Activated CD8-positive, alpha-beta memory T cell treated with anti-CD3 and anti-CD28 coated beads, Interleukin-2, amount 50 U/mL, for 48 hours (primary cell): ENCODE measurements at regions not wholly inside any gene's neighbourhood (a gene's known extent, or its start where the extent isn't known, plus 50 kb on each side); places are given as distances from the start of the nearest gene placed in this dataset.

ENCODE experiments used
- DNase-seq: peaks from one replicate; pipeline ENCODE4 v3.0.0-alpha.2; 2020

DNA sequence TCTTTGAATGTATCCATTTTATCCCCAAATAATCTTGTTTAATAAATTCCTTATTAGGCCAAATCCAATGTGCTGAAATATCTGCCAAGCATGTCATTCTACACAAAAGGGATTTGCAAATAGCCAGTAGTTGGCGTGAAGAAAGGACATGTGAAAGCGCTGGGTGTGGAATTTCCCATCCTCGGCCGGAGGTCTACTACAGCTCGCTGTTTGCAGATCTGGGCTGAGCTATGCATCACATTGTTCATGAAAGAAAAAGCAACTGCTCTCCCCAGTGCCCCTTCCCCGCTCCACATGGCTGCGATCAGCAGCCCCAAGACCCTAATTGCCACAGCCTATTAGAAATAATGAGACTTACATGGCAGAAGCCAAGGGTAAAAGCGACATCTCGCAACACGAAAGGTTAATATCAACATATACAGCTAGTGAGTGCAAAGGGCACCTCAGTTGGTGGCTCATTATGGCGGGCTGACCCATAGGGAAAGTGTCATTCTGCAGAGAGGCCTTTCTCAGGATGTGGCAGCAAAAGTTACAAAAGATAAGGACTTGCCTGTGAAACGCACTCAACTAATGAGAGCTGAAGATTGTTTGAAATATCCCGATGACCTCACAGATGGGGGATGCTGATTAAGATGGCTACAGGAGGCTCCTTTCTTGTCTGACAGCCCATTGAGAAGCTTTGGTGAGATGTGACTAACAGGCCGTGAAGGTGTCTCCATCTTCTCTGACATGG lies 126.9 kb upstream of the CYP1B1 start:
- no peak for DNase-seq

DNA sequence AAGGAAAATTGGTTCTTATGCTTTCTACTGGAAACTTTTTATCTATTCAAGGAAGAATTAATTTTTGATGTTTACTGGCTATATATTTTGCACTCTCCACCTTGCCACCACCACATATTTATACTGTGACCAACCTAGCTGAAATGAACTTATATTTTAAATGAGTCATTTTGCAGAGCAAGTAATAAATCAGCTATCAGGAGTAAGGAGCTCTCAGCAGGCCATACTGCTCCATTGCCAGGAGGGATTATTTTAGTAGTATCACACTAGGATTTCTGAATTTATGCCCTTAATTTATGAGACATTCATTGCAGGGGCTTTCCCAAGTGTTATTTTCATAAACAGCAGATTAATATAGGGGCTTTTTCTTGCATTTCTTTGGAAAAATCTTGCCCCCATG lies 125.8 kb upstream of the CYP1B1 start:
- DNase-seq = no peak

DNA sequence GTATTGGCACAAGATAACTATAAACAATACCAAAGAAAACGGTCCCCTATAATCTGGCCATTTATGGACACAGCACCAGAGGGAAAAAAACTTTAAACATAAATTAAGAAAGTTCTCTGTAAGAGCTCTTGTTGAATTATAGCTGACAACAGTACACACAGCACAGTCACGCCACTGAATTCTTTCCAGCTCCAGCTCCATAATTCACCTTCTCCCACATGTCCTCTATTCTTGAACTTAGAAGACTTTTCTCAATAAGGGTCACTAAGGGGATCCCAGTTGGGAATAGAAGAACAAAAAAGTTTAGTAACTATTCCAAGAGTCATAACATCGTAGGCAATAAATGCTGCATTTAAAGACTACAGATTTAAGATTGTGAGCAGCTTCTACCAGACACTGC lies 124.6 kb upstream of the CYP1B1 start:
- DNase-seq = no peak

DNA sequence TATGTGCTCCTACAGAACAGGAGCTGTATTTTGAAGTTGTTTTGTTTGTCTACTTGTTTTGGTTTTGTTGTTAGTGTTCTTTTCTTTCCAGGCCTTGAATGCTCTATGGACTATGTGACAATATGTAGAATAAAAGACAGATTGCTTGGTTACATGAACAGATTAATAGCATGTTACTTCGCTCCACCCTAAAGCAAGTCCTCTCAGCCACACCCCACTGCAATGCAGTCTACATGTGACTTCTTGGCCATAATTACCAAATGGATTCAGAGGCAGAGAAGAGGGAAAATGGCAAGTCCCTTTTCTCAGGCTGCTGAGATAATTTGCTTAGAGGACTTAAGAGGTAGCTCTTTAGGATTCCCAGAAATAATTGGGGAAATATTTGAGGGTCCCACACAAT lies 123.2 kb upstream of the CYP1B1 start:
- no peak for DNase-seq

DNA sequence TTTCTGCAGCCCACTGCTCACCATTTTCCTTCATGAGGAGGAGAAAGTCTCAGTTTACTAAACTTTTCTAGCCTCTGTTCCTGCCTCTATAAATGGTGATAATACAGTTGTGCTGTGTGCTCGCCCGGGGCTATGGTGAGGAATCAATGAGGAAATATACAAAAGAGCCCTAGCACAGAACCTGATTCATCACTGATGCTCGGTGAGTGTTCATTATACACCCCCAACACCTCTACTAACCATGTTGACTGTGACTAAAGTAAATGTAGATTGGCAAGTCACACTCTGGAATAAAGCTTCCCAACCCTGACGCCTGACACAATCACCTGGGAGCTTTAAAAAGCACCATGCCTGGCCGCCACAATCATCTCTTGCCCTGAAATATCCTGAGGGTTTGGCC lies 118.8 kb upstream of the CYP1B1 start:
- no peak for DNase-seq

DNA sequence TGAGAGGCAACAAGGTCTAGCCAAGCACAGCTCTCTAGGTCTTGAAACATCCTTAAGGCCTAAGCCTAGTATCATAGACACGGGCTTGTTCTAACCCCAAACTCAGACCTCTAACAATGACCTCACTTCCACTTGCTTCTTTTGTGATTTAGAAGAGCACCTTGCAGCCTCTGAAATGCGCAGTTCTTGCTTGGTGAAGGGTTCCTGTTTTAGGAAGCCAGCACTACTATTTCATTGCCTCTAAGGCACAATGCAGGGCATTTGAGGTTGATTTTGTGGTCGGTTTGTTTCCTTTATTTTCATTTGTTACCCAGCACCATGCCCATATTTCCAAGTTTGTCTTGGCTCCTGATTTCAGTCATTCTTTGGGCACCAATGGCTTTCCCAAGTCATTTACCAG lies 117.0 kb upstream of the CYP1B1 start:
- no peak for DNase-seq

DNA sequence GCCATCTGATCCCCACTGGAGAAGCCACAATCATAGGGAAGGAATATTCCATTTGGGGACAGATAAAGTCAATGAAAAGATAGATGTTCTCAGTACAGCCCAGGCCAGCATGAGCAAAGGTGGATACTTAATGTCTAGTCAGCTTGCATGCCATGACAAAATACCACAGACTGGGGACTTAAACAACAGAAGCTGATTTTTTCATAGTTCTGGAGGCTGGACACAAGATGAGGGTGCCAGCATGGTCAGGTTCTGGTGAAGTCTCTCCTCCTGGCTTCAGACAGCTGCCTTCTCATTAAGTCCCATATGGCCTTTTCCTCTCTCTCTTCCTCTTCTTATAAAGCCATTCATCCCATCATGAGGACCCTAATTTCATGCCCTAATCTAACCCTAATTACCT lies 116.1 kb upstream of the CYP1B1 start:
- DNase-seq = no peak

DNA sequence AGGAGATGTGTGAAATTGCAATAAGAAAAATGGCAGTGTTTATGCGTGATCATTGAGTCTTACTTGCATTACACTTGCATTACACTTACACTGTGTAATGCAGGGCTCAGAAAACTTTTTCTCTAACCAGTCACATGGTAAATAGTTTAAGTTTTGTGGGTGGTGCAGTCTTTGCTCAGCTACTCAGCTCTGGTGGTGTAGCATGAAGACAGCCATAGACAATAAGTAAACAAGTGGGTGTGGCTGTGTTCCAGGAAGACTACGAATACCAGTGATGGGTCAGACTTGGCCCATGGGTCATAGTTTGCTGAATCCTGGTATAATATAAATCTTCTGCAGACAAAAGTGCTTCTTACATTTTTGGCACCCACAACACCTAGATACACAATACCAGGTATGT lies 115.6 kb upstream of the CYP1B1 start:
- DNase-seq = no peak

DNA sequence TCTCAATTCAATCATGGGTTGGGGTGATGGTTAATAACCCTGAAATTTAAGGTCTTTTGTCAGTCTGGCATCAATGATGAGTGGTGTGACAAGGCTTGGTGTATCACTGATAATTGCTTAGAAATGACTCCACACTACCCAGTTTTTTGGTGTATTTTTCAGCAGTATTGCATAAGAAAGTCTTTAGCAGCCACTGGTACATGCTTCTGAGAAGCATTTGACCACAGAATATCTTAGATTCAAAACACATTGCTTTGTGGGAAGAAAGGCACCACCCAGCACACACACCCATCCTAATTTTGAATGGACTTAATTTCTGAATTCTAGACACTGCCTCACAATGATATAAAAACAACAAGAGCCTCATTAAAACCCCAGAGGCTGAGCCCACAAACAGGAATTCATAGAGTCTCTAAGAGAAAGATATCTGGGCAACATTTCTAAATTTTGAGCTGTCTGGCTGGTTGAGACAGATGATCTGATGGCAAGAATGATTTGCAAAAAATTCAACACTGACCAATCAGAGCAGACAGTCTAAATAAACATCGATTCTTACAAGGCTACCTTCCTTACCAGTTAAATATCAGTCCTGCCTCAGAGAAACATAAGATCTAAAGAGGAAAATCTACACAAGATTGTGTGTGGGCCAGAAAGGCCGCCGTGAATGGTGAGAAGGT lies 114.7 kb upstream of the CYP1B1 start:
- no peak for DNase-seq

DNA sequence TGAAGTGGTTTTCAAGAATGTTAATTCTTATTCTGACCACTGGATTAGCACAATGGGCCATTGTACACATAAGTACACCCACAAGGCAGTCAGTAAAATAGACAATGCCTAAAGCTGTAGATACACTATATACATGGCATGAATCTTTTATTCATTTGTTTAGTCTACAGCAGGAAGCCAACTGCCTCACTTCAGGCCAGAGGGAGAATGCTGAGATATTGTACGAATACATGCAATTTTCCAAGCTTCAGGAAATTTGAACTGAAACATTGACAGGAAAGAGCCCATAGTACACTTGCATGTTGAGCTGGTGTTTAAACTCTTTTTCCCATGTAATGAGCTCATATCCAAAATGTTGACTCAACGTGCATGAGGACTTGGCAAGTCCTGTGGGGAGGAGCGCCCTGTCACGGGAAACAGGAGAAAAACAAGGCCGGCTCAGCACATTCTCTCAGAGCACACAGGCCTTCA lies 111.6 kb upstream of the CYP1B1 start:
- DNase-seq = no peak

DNA sequence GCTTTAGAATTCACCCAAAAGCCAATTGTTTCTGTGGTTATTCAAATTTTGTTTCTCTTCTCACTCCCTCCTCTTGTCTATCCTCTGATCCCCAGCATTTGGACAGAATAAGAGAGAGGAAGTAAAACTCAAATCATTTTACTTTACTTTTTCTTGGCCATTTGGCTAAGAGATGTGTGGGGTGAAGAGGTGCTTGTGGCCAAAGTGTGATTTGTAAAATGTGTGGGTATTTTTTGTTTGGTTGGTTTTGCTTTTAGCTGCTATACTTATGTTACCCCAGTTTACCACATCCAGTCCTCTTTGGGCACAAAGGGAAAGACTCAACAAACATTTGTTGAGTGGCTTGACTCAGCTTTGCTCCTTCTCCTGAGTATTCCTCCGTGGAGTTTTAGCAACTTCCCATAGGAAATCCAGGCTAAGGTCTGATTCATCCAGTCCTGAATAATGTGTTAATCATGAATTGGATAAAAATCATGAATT lies 109.1 kb upstream of the CYP1B1 start:
- no peak for DNase-seq

DNA sequence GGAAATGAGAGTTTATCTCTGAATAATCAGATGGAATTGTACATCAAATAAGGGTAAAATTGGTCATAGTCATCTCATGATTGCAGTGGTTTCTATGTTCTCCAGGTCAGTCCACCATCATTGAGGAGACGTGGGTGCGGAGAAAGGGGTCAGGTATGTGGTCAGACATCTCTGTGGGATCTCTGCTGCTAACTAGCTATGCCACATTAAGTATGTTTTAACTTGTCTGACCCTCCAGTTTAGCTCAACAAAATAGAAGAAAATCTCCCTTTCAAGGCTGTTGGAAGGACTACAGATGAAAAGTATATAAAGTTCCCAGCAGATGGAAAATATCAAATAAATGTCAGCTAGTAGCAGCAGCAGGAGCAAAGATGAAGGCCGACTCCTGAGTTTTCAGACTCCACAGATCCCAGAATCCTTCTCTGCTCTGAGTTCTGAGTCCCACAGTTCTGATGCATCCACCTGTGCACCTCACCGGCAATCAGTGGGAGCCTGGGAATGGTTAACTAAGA lies 106.6 kb upstream of the CYP1B1 start:
- no peak for DNase-seq

DNA sequence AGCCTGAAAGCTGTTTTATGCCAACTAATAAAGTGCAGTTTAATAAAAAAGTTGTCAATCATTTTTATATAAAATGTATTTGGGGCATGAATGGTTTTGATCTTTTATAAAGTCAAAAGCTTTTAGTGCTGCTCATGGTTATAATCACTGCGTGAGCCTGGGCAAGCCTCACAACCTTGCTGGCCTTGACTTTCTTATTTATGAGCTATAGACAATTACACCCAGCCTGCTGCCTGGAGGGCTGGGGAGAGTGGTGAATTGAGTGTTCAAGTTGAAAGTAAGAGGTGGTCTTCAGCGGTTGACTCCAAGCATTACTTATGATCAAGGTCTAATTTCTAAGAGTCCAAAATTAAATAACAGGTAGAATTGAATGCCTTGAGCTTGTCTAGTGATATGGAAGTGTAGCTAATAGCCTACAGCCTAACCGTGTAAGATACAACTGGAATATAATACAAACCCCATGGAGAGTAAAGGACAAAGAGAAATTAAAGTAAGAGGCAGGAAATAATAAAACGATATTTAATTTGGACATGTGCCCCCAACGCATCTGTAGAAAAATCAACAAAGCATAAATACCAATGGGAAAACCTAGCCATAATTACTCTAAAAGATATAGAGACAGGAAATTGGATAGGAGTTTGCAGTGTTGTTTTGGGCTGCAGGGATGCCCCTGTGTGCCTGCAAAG lies 106.0 kb upstream of the CYP1B1 start:
- DNase-seq = no peak

DNA sequence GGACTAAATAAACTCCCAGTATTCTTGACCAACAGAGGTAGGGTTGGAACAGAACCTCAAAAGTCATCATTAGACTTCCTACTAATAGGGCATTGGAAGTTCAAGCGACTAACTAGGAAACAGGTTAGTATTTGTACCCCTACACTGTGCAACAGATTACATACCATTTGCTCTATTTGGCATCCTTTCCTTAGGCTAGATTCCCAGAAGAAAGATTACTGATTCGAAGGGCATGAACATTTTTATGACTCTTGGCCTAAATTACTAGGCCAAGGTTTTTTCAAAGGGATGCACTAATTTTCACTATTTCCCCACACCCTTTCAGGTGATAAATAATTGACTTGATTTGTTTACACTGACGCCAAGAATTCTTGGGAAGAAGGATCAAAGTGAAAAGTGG lies 104.8 kb upstream of the CYP1B1 start:
- no peak for DNase-seq

DNA sequence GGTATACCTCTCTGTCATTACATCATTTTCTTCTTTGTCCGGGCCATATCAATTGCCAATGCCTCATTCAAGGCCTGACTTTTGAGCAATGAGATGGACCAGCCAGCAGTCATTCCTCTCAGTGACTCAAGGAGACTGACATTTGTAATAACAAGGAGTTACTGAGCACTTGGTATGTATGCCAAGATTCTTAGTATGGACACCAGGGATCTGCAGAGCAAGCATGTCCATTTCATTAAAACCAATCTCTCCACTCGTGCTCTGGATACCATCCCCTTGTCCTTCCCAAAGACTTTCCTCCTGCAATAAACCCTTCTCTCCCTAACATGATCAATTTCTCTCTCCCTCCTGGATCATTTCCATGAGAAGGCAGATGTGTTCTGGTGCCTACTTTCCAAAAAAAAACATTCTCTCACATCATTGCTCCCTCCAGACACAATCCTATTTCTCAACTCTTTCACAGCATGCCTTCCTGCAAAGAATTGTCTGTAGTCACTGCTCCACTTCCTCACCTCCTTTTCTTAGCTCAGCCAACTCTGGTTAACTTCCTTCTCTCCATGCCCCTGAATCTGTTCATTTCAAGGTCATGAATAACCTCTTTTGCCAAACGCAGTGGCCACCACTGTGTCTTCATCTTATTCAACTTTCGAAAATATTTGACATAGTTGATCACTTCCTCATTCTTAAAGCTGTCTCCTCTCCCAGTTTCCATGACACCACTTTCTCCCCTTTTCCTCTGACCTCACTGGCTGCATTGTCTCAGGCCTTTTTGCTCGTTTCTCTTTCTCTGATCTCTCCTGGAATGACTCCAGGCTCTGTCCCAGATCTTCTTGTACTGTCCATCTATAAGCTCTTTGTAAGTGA lies 102.8 kb upstream of the CYP1B1 start:
- DNase-seq = no peak

DNA sequence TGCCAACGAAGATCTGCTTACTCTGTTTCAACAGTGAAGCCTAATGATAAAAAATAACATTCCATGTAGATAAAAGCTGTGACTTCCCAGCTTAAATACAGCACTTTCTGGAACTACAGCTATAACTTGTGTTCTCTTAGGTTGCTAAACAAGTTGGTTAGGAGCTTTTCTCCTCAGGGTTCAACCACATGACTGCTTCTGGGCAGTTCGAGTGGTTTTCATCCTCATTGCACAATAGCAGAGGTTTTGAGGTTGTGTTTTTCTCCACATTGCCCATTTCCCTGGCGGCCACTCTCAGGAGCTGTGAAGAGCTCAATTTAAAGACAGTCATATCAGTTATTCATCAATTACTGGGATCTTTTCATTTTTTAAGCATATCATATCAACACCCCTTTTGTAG lies 102.2 kb upstream of the CYP1B1 start:
- DNase-seq = no peak

DNA sequence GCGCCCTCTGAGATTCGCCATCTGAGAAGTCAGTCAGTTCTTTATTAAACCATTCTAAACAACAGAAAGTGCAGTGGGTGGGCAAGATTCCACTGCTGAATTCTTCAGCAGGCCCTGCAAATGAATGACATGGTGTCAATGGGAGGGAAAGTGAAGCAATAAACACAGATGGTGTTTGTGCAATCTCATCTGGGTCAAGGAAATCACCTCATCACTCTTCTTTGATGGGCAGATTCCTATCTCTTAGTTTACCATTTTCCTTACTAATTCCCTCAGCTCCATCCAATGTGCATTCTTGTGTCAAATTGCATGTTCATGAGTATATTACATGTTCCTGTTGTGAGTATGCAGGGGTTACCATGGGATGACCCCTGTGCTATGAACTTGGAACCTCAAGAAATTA lies 100.7 kb upstream of the CYP1B1 start:
- no peak for DNase-seq

DNA sequence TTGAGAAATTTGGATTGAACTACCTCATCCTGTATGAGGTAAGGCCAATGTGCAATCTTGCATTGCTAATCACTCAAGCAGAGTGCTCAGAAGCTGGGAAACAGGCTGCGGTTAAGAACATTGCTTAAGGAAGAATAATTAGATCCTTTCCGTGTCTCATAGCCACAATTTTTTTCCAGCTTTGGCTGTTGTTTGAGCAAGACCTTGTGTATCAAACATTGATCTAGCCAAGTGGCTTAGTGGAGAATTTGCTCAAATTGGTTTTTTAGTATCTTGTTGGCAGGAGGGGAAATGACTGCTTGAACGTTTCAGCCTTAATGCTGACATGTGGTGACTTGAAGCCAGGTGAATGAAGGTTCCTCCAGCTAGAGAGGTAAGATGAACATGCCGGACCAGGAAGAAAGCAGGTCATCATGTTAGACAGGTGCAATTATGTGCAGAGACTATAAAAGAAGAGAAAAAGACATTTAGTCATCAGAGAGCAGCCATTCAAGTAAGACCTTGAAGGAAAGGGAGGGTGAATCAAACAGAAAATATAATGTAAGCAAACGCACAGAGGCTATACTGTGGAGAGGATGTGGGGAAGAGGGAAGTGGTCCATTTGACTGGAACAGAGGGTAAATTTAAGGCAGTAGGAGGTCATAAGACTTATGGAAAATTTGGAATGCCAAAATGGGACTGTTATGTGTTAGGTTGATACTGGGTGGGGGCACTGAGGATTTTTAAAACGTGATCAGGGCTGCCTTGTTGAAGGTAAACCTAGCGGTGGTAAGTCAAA lies 98.9 kb upstream of the CYP1B1 start:
- no peak for DNase-seq

DNA sequence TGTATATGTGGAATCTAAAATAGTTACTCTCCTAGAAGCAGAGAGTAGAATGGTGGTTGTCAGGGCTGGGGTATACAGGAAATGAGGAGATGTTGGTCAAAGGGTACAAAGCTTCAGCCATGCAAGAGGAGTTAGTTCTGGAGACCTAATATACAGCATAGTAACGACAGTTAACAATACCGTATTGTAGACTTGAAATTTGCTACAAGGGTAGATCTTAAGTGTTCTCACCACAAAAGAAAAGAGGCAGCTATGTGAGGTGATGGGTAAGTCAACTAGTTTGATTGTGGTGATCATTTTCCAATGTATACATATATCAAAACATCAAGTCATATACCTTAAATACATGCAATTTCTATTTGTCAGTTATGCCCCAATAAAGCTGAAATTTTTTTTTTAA lies 98.2 kb upstream of the CYP1B1 start:
- no peak for DNase-seq

DNA sequence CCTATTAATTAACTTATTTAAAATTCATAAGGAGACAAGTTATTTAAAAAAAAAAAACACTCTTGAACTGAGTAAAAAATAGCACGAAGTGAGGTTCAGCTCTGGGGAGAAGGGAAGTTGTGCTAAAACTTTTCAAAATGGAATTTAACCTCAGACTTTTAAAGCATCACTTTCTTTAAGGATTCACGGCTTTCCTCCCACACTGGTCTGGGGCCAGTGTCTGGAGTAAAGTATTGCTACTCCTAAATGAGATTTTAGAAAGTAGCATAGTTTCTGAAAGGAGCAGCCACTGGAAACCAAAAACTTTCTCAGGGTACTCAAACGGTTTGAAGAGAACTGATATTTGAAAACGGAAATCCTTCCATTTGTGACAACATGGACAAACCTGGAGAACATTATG lies 97.7 kb upstream of the CYP1B1 start:
- no peak for DNase-seq

DNA sequence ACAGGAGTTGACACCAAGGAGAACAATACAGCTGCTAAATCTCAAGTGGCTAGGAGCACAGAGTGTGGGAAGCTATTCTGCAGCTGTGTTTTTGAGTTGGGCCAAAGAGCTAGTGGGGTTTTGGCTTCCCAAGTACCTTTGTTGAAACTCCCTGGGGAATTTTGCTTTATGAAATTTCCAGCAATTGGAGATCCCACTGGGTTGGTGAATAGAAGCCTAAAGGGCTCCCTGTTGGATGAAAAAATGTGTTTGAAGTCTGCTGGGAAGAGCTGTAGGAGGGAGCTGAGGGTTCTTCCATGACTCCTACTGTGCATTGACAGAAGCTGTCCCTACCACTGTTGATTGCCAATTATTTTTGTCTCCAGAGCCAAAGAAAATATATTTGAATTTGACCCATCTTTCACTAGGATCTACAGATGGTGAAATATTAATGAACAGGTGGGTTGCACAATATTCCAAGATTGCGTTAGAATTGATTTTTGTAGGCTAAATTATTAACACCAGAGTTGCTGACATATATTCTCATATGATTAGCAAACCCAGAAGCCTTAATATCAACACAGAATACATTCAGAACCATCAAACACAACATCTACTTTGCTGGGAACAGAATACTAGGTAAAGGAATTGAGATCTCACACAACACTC lies 95.4 kb upstream of the CYP1B1 start:
- no peak for DNase-seq

DNA sequence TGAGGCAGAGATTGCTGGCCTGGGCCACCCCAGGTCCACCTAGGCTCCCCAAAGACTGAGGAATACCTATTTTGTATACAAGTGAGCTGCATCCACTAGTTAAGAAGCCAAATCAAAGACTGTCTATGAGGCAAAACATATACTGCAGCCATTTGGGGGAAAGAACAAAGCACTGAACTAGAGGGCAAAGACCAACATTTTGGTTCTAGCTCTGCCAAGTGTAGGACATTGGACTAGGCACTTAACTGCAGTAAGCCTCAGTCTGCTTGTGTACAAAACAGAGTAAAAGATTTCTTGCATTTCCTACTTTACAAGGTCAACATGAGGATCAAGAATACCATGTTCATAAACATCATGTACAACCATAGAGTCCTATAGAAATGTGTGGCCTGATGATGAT lies 94.8 kb upstream of the CYP1B1 start:
- DNase-seq = no peak
